NCI-H1930 (cell line): ENCODE measurements at regions not wholly inside any gene's neighbourhood (a gene's known extent, or its start where the extent isn't known, plus 50 kb on each side); places are given as distances from the start of the nearest gene placed in this dataset.

ENCODE experiments used
- DNase-seq, 2 experiments: peaks; one replicate each; lab custom pipeline; 2025; lab: John Stamatoyannopoulos, UW

DNA sequence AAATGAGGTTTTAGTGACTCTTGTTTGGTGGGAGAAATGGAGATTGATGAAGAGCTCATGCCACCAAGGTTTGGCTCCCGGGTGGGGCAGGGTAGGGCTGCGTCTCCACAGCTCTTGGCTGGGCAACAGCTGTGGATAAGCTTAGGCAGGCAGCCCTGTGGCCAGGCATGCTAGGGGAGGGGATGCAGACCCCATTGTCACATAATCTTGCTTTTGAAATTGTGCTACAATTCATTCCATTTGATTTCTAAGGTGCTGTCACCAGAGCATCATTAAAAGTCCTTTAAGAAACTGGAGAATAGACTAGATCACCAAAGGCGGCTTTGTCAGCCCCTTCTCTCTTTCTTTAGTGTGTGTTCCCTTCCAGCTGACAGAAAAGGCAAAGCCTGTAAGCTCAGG, 574.2 kb upstream of the JAG1 start:
- no peak for DNase-seq

DNA sequence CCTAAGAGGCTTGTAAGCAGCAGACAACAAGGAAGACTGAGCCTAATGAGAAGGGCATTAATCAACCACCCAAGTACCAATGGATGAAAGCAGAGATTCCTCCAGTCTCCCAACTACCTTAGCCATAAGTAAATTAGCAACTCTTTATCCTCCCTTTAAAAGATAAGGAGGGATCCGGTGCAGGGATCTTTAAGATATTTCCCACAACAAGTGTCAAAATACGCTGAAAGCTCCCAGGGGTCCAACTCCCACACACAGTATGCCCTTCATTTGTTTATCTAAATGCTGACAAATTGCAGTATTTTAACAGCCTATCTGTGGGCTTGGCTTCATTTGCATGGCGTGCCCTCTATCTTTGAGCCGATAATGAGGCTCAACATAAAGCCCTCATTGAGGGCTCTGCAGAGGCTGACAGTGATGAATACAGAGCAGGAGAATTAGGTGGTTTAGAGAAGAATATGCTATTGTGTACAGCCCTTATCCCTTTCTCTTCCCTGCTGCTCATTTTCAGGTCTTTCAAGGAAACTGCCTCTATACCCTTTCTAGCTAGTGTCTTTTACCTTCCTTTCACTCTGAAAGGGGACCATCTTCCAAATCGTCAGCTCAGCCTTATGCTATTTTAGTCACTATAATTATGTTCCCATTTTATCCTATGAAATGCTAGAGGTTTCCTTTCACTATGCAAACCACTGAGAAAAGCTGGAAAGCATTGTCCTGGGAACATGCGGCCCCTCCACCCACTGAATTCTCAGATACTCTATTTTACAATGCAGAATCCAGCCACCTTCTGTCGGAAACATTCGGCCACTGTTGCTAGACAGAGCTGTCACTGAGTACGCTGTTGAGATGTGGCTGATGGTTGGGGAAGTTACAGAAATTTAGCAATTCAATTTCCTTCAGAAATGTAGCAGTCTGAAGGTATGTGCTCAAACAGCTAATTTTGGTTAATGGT, 575.2 kb upstream of the JAG1 start:
- peak in 1 of 2 experiments; percentile 15 for DNase-seq

DNA sequence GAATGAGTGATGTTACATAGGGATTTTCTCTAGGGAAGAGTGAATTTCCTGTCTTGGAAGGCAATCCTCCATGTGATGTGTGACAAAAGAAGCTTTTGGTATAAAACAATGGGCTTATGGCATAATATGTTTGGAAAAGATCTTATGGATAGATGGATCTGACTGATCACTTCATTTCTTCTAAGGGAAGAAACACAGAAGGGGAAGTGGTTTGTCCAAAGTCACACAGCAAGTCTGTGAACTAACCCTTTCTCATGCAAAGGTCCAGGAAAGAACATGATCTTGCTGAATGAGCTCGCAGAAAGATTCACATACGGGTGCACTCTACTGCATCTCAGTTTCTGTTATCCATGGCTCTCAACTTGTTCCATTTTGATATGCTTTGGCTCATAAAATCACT, 575.9 kb upstream of the JAG1 start:
- no peak for DNase-seq

DNA sequence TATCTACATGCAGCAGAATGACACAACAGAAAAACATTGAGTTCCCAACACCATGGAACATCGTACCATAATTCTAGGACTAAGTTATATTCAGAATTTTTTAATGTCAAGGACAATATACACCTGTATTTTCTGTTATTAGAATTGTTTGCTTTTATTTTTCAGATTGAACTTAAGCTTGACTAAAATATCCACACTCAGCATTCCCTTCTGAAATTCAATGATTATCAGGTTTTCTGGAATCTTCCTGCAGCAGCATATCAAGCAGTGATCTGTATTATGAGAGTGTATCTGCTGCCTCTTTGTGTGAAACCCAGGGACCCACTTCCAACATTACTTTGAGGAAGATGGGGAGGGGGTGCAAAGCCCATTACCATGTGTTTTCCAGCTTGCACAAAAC, 578.6 kb upstream of the JAG1 start:
- DNase-seq = no peak

DNA sequence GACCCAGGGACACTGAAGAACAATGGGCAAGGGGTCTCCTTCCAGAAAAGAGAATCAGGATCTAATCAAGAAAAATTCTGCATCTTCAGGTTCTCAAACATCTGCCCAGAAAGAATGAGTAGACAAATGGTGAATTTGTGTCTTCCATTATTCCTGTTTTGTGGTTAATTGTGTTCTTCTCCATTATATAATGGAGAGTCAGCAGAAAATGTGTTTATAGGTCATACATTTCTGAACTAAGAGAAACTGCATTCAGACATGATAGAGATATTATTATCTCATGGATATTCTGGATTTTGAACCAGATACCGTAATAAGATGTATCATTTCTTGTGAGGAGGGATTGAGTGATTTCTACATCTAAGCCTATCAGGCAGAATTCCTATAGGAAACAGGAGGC, 581.7 kb upstream of the JAG1 start:
- DNase-seq = no peak

DNA sequence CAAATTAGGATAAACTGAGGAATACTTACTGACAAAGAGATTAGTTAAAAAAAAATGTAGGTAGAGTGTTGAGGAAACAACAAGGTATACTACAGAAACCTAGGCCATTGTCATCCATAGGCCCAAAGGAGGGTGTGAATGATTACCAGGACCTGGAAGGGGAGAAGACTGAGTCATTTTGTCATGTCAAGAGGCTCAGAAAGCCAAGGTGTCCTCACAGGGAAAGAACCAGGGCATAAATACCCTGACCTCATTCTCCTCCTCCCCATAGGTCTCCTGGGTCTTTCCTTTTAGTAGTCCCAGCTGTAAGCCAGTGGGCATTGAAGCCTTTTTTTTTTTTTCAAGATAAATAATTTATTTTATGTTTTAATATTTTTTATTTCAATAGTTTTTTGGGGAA, 582.1 kb upstream of the JAG1 start:
- no peak for DNase-seq

DNA sequence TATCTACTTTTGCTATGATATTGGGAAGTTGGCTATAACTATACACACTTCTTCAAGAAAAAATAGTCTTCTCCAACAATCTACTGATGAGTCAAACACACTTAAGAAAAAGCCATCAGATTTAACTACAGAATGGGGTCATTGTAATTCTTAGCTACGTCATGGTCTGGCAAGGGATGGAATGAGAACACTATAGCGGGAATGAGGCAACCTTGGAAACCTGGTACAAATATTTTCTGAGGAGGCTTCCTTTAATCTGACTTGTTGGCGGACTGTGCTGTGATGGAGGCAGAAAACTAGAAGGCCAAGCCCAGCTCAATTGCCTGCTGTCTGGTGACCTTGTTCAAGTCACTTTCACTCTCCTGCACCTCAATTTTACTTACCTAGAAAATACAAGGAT, 586.8 kb upstream of the JAG1 start:
- no peak for DNase-seq

DNA sequence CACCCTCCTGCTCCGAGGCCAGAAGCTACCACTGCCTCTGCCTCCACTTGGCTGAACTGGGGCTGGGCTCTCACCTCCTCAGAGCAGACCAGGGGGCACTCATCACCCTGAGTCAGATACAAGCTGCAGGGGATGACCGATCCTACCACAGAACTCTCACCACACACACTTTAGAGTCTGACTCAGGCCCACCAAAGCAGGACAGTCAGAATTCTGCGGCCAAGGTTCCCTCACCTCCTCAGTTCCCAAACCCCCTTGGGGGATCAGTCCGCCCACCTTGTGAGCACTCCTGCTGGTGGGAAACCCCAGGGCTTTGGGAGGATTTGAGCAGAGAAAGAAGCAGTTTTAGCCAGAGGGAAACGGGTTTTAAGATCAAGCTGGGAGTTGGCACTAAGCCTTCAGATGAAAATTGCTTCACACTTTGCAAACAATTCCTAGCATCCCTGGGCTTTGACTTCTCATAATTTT, 587.8 kb upstream of the JAG1 start:
- DNase-seq = no peak

DNA sequence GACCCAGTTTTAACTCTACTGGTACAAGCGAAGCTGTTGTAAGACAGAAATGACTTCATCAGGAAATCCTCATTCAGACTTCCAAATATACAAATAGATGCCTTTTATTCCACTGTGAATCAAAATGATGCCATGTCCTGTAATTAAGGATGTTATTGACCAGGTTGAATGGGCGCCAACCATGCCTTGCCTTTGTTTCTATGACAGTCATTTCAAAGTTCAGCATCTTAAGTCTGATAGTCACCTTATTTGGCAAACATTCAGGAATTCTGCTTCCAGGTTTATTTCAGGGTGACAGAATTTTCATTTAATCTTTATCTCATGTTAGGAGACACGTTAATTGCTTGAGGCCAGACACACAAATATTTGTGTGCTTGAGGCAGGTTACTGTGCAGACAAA, 592.8 kb upstream of the JAG1 start:
- no peak for DNase-seq

DNA sequence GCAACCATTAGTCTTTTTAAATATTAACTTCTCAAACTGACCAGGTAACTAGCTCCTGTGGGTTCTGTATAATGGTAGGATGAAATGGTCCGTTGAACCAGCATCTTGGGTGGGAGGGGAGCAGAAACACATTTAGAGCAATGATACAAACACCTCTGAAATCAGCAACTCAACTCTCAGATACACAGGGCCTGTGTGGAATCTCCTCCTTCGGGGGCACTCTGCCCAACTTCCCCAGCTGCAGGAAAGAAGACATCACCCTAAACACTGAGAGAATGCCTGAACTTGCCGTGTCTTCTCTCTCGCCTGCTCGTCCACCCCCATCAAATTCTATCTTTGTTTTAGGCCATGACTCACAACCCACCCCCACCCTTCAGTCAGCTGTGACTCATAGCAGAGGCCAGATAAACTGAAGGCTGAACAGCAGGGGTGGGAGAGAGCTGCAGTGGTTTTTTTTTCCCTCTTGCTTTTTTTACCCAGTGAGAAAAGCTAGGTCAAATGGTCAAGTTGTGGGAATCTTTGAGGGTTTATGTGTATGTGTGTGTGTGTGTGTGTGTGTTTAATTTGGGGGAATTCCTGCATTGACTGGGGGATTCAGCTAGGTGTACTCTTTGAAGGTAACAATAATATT, 593.4 kb upstream of the JAG1 start:
- DNase-seq = no peak

DNA sequence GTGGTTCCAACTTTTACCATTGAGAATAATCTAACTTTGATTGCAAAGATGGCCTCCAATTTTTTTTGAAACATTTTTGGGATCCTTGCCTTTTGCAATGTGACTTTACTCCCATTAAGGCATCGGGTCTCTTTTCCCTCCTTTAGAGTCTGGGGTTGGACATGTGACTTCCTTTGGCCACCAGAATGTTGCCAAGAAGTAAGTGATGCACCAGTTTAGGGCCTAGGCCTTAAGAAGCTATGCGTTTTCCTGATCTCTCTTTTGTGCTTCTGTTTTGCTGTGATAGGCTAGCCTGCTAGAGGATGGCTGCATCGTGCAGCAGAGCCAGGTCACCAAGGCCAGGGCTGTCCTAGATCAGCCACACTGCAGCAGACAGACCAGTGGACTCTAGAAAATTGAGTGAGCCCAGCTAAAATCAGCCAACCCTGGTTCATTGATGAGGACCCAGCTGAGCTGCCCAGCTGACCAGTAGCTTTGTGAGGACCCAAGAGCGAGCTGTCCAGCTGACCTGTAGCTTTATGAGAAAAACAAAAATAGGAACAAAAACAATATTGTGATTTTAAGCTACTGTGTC, 594.0 kb upstream of the JAG1 start:
- no peak for DNase-seq

DNA sequence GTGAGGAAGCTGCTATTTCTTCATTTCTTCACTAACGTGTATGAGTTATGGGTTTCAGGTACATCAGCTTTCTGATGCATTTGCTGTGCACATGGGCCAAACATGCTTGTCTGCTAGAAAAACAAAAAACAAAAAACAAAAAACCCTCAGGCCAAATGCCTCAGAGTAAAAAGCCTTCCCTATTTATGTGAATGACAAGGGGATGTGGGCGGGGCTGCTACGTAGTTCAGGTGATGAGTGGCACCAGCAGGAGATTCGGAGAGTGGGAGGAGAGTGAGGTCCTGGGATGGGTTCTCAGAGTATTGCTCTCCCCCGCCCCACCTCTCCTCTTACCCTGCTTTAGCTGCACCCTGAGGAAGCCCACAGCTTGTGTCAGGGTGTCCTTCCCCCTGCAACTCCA, 596.8 kb upstream of the JAG1 start:
- no peak for DNase-seq

DNA sequence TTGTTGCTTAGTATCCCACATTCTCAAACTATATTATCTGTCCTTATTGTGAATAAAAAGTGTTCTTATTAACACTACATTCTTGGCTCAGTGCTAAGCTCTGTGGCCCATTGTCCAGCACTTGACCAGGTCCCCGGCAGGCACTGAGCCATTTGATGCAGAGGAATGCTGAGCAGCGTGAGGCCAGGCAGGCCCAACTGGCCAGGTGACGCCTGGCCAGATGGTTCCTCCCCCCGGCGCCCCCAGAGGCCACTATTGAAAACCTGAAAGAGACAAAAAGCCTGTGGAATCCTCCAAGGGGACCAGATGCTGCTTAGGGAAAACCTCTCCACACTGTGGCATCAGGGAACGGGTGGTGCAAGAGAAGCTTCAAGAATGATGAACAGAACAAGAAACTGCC, 597.5 kb upstream of the JAG1 start:
- no peak for DNase-seq

DNA sequence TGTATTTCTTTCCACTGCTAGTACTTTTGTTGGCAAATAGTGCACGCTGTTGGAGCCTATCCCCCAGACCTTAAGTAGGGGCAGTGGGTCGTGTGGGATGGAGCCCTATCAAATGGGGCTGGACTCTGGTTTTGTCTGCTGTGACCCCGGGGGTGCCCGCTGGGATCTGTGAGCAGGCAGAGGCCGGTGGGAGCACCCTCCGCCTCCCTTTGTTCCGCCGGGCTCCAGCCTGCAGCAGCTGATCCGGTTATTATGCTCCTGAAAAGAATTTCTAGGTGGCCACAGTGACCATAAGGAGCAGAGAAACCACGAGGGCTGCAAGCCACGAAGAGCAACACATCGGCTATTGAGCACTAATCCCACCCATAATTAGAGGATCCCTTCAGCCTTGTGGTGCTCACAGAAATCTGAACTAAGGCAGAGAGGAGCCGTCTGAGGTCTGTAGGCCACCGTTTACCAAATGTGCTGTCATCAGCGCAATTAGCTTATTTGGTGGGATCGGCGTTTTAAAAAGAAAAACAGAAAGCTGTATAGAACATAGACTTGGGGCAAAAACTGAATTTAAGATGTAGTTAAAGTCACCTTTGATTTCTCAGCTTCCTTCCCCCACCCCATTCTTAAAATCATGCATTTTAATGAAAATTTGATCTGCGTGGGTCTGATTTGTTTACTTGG, 598.3 kb upstream of the JAG1 start:
- DNase-seq = no peak

DNA sequence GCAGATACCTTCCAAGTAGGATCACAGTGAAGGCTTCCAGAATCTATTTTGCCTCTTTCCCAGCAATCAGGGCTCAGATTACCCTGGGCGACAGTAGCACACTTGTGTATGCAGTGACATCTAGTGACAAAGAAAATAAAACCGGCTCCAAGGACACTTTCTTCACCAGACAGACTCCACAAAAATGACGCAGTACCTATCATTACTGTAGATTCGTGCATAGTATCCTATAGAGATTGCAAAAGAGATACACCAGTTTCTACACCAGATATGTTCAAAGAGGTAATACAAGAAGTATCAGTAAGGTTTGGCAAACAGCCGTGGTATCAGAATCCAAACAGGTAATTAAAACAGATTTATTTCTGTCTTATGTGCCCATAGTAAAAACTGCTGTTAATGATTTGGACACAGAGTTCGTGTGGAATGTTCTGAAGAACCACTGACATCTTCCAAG, 600.4 kb upstream of the JAG1 start:
- DNase-seq = peak; percentile 19 to 28

DNA sequence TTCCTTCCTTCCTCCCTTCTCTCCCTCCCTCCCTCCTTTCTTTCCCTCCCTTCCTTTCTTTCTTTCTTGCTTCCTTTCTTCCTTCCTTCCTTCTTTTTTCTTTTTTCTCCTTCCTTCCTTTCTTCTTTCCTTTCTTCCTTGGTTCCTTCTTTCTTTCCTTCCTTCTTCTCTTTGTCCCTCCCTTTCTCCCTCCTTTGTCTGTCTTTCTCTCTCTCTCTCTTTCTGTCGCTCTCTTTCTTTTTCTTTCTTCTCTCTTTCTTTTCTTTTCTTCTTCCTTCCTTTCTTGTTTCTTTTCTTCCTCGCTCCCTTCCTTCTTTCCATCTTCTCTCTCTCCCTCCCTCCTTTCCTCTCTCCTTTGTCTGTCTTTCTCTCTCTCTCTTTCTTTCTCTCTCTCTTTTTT, 601.9 kb upstream of the JAG1 start:
- no peak for DNase-seq

DNA sequence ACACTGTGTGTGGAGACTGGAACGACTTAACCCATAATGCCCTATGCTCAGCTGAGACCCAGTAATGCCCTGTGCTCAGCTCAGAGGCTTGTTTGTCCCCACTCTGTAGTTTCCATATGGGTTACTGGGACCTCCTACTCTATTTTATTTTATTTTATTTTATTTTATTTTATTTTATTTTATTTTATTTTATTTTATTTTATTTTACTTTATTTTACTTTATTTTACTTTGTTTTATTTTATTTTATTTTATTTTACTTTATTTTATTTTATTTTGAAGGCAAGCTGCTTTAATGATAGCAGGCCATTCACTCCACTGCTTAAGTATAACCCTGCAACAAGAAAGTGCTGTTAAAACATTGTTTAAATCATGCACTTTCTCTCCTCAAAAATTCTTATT, 603.4 kb upstream of the JAG1 start:
- DNase-seq = no peak

DNA sequence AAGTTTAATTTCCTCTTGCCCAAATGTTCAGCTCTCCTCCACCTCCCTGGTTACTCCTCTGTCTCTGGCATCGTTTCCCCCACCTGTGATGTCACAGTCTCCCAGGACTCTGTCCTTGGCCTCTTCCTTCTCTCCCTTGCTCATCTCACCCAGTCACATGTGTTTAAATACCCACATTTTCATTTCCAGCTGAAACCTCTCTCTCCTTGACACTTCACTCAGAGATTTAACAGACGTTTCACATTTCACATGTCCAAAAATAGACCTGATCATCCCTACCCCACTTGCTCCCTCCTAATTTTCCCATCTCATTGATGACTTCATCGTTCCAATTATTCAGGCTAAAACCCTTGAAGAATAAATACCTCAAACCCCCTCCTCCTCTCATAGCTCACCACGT, 604.1 kb upstream of the JAG1 start:
- DNase-seq = no peak

DNA sequence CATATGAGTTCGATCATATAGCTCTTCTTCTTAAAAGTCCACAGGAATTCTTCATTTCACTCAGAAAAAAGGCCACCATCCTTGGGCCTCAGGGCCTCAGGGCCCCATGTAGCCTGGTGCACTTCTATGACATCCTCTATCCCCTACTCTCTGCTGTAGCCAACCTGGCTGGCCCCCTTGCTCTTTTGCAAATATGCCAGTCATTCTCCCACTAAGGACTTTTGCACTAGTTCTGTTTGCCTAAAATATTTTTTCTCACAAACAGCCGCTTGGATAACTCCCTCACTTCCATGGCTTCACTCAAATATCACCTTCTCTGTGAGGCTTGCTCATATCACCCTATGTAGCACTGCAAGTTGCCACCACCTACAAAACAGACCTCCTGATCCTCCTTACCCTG, 604.7 kb upstream of the JAG1 start:
- DNase-seq = no peak

DNA sequence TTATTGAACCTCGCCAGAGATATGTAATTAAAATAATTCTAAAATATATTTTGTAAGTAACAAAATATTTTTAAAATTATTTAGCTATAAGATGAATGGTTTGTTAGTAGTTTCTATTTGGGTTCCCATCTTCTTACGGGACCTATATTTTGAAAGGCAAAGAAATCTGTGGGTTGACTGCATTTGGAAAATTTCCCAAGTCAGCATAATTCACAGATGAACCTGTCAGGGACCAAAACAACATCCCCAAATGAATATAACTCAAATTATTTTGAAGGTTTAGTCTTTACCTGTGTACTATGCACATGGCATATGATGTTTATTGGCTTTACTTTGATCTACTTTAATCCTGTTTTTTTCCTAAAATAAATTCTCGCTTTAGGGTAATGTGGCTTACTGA, 607.4 kb upstream of the JAG1 start:
- no peak for DNase-seq

DNA sequence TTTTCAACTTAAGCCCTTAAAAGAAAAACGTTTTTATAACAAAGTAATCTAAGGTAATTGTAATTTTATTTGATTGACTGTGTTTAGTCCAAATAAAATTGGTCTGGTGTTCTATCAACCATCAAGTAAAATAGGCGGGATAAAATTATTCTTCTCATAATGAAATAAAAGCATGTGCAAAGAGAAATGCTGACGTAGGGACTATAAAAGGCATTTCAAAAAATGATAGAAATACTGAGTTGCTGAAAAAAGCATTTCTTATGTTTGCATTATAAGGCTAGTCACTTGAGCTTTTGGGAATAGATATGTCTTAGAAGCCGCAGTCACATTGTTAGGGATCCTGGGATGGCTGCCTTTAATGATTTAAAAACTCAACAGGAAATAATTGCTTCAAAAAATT, 608.0 kb upstream of the JAG1 start:
- DNase-seq = no peak

DNA sequence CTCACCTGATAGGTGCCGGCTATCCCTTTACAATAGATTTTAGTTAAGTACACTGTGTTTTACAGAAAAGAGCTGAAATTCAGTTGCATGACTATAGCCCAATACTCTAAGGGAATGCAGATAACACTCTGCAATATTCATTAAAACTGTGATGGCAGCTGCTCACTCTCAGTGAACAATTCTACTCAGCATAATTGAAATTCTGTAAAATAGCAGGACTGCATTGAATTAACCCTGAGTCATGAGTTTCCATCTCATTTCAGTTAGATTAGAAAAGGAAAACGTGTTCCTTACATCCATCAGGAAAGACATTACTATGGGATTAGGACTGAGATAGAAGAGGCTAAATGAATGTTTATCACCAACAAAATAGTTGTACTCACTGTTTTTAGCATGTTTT, 613.3 kb upstream of the JAG1 start:
- DNase-seq = no peak

DNA sequence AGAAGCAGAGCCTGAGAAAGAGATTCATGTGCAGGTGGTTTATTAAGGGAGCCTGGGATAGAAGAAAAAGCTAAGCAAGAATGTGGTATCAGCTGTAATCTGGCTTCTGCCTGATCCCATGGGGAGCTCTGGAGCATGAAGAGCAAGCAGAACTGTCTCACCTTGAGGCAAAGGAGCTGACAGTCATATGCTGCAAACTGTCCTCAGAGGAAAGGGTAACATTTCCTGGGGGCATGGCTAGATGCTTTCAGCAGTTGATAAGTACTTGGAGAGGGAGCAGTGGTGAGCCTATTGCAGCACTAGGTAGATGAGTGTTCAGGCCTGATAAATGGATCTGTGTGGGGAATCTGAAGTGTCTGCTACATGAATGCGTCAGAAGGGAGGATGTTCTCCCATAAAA, 621.5 kb upstream of the BTBD3 start:
- no peak for DNase-seq
